K562 (cell line): ENCODE measurements at regions not wholly inside any gene's neighbourhood (a gene's known extent, or its start where the extent isn't known, plus 50 kb on each side); places are given as distances from the start of the nearest gene placed in this dataset.
A peak's percentile ranks its signal among the peaks of the same experiment; 100 is the strongest.
"Not testable (repeated sequence)": the region's sequence is repeated elsewhere in the genome, so short reads cannot be mapped to it uniquely, and the experiment has no call there.

Experiments used
- ATAC-seq: fragments of 200-7000 bp; cut with Tn5 transposase; 3 replicates; pipeline ENCODE4 v1.9.1; 2020; ENCODE audit warnings: moderate library complexity
- BruUV-seq: library from RNA; stranded (reverse); fragments of 400-500 nt; replicated peaks from 2 replicates; lab custom pipeline; 2021; lab: Mats Ljungman, UMichigan
- CTCF ChIA-PET: fragments of 300-600 bp; formaldehyde crosslinking; extraction: SDS; loops from one replicate; lab custom pipeline; 2021; ENCODE audit warnings: low intra/inter-chr PET ratio; lab: Yijun Ruan, JAX
- POLR2A ChIA-PET: fragments of 300-600, 350-650 bp; sonication (Branson Sonifier 250); formaldehyde crosslinking; extraction: SDS; loops from one replicate; lab custom pipeline; 2021; ENCODE audit warnings: antibody characterized with exemption, inconsistent platforms; lab: Yijun Ruan, JAX
- DNase-seq, 4 experiments: peaks; one replicate each; pipeline versions ENCODE4 v3.0.0 to v3.0.0-alpha.2; 2011 to 2018; ENCODE audit warnings: low spot score in 3 of 4, mixed read lengths in 3 of 4; ENCODE audit errors: extremely low read depth in 1 of 4
- FAIRE-seq: peaks from 2 replicates; lab custom pipeline; 2011; peaks lifted over from hg19 to GRCh38; lab: Jason Lieb, UNC
- H2AFZ ChIP-seq: 2 replicates; pipeline ENCODE4 v1.6.0; 2011; ENCODE audit warnings: low read depth, low read length, control low read depth, inconsistent platforms
- H3K27ac ChIP-seq: fragments of 200-600 bp; 3 replicates; pipeline ENCODE4 v1.8.0; 2011; ENCODE audit warnings: low read depth, mild to moderate bottlenecking, control low read depth, inconsistent platforms, low read length, moderate library complexity, mixed read lengths; ENCODE audit errors: extremely low read depth
- H3K27me3 ChIP-seq, 2 experiments: fragments of 300-600 bp in 1 of 2; 2 replicates in 1 of 2; 3 replicates in 1 of 2; pipeline versions ENCODE4 v1.6.0 to v1.8.0; 2011; ENCODE audit warnings: inconsistent platforms in 2 of 2, low read length in 2 of 2, mild to moderate bottlenecking in 1 of 2, mixed read lengths in 1 of 2, moderate library complexity in 1 of 2; ENCODE audit not compliant: control insufficient read depth in 2 of 2, insufficient read depth in 2 of 2
- H3K36me3 ChIP-seq: fragments of 300-600 bp; 3 replicates; pipeline ENCODE4 v1.8.0; 2011; ENCODE audit warnings: mild to moderate bottlenecking, low read length, inconsistent platforms; ENCODE audit not compliant: control insufficient read depth, insufficient read depth
- H3K4me1 ChIP-seq, 2 experiments: fragments of 200-600 bp in 1 of 2; replicated peaks in 1 of 2; 2 replicates in 1 of 2; 3 replicates in 1 of 2; pipeline versions ENCODE4 v1.5.1 to v1.8.0; 2011; ENCODE audit warnings: inconsistent platforms in 2 of 2, low read length in 2 of 2, mild to moderate bottlenecking in 1 of 2, mixed read lengths in 1 of 2, moderate library complexity in 1 of 2; ENCODE audit not compliant: control insufficient read depth in 2 of 2, insufficient read depth in 2 of 2
- H3K4me2 ChIP-seq: 2 replicates; pipeline ENCODE4 v1.6.1; 2011; ENCODE audit warnings: low read length, control low read depth, inconsistent platforms, mixed read lengths; ENCODE audit not compliant: insufficient read depth
- H3K4me3 ChIP-seq: fragments of 200-600 bp; sonication (generic), shearing (Covaris generic); 2 replicates; pipeline ENCODE4 v1.5.1; 2016; ENCODE audit warnings: control low read depth, inconsistent platforms
- H3K79me2 ChIP-seq: fragments of 200-600 bp; 3 replicates; pipeline ENCODE4 v1.8.0; 2011; ENCODE audit warnings: low read length, inconsistent platforms; ENCODE audit not compliant: control insufficient read depth, insufficient read depth
- H3K9ac ChIP-seq, 2 experiments: 2 replicates each; pipeline versions ENCODE4 v1.6.0 to v1.6.1; 2011; ENCODE audit warnings: low read depth in 2 of 2, low read length in 2 of 2, control low read depth in 1 of 2, inconsistent platforms in 1 of 2, mild to moderate bottlenecking in 1 of 2, mixed read lengths in 1 of 2; ENCODE audit not compliant: insufficient read depth in 1 of 2
- H3K9me1 ChIP-seq: one replicate; pipeline ENCODE4 v1.6.0; 2011; ENCODE audit warnings: inconsistent platforms, mild to moderate bottlenecking, low read length, moderate library complexity; ENCODE audit not compliant: control insufficient read depth, insufficient read depth
- H3K9me3 ChIP-seq: replicated peaks from 2 replicates; pipeline ENCODE4 v1.5.1; 2011; ENCODE audit warnings: low read depth, low read length, inconsistent platforms; ENCODE audit not compliant: control insufficient read depth, insufficient read depth
- H4K20me1 ChIP-seq: replicated peaks from 2 replicates; pipeline ENCODE4 v1.6.1; 2011; ENCODE audit warnings: low read length, inconsistent platforms, mixed read lengths; ENCODE audit not compliant: control insufficient read depth, insufficient read depth
- DIDO1 ChIP-seq: fragments of 450-650 bp; IDR thresholded peaks from 2 replicates; pipeline ENCODE4 v1.6.1; 2016; ENCODE audit warnings: low read depth, missing biosample characterization, missing genetic modification characterization
- FOXM1 ChIP-seq, 2 experiments: fragments of 450-650 bp in 1 of 2; sonication (generic) in 1 of 2; formaldehyde crosslinking in 1 of 2; IDR thresholded peaks; 2 replicates each; pipeline versions ENCODE4 v1.6.1 to v1.9.0; 2017 to 2022; ENCODE audit warnings: low read depth in 2 of 2, mild to moderate bottlenecking in 2 of 2, missing genetic modification reagents in 1 of 2, moderate library complexity in 1 of 2
- ZNF174 ChIP-seq: fragments of 250-450 bp; sonication (Bioruptor Pico); IDR thresholded peaks from 2 replicates; pipeline ENCODE4 v1.4.0; 2020; ENCODE audit warnings: mild to moderate bottlenecking
- ZNF263 ChIP-seq: sonication (generic); formaldehyde crosslinking; IDR thresholded peaks from 2 replicates; pipeline ENCODE4 v1.8.0; 2022; ENCODE audit warnings: mild to moderate bottlenecking, missing genetic modification reagents, borderline replicate concordance
- ZNF354B ChIP-seq: fragments of 250-450 bp; sonication (Bioruptor Pico); IDR thresholded peaks from 2 replicates; pipeline ENCODE4 v1.4.0; 2020
- ZNF507 ChIP-seq: conservative IDR thresholded peaks from 2 replicates; pipeline ENCODE4 v1.6.1; 2017; ENCODE audit warnings: missing genetic modification characterization, missing compliant biosample characterization
- WGBS: fragments of 100-300 bp; shearing (Covaris generic); methylation state at CpG from one replicate; pipeline ENCODE4 v1.1.6; 2016; ENCODE audit warnings: low coverage, mixed read lengths; ENCODE audit not compliant: insufficient coverage; ENCODE audit errors: missing lambda C conversion rate; 5-methylcytosine and 5-hydroxymethylcytosine counted together
- in situ Hi-C: fragments of 300-500 bp; cut with MboI; formaldehyde crosslinking; loops from 4 replicates; pipeline ENCODE4 v1.15.0; 2018; ENCODE audit warnings: inconsistent platforms, mixed read lengths
- intact Hi-C: fragments of 100-400 bp; cut with micrococcal nuclease; formaldehyde crosslinking; loops from 2 replicates; pipeline ENCODE4 v1.14.2; 2022

DNA sequence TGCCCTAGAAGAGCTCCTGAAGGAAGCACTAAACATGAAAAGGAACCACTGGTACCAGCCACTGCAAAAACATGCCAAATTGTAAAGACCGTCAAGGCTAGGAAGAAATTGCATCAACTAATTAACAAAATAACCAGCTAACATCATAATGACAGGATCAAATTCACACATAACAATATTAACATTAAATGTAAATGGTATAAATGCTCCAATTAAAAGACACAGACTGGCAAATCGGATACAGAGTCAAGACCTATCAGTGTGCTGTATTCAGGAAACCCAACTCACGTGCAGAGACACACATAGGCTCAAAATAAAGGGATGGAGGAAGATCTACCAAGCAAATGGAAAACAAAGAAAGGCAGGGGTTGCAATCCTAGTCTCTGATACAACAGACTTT, 137.0 kb upstream of the BCL9 start:
- in situ Hi-C loops, DNase-seq, FAIRE-seq, CTCF ChIA-PET, H3K27me3 ChIP-seq, H3K79me2 ChIP-seq, BruUV-seq, H3K4me2 ChIP-seq, H3K36me3 ChIP-seq, H2AFZ ChIP-seq, POLR2A ChIA-PET, H4K20me1 ChIP-seq, H3K9ac ChIP-seq, H3K27ac ChIP-seq, H3K9me1 ChIP-seq, H3K4me1 ChIP-seq, intact Hi-C loops, H3K9me3 ChIP-seq, ATAC-seq, H3K4me3 ChIP-seq: not testable (repeated sequence)
- WGBS, result 0% methylated on average over 3 of the region's 3 CpGs
- TF ChIP-seq ZNF507 (tag), result peak; percentile 95
- peak; percentile 75 for TF ChIP-seq ZNF354B (CRISPR knock-in tag)

DNA sequence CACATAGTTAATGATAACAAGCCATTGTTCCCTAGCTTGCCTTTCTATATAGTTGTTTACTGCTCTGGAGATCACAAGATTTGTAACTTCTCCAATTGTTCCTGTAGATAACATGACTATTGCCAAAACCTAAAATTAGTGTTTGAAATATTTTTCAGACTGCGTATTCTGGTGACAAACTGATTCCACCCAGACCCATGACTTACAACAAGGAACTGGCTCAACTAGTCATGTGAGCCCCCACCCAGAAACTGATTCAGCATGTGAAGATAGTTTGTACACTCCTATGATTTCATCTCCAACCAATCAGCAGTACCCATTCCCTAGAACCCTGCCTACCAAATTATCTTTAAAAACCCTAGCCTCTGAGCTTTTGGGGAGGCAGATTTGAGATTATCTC, 131.4 kb upstream of the BCL9 start:
- in situ Hi-C loops, result no loop called here
- TF ChIP-seq DIDO1 (tag) (no peak), FOXM1 (IDR thresholded peaks at IDR 0.05; ENCODE audit: low read depth) (0 out of 2 replicates have a peak, but pooled peaks have one; percentile 13), FOXM1 (CRISPR knock-in tag; IDR thresholded peaks at IDR 0.05; ENCODE audit: low read depth) (no peak), ZNF174 (CRISPR knock-in tag) (no peak), ZNF263 (CRISPR knock-in tag) (no peak)
- TF ChIP-seq, all 486 proteins: peak for 1
- H3K27ac ChIP-seq, result no peak overlapping the region
- no peaks in the 10 kb centered on the region for H3K27me3 ChIP-seq
- H3K9me3 ChIP-seq, result no peaks in the 10 kb centered on the region
- H3K4me3 ChIP-seq, result no peak overlapping the region
- no peaks in the 10 kb centered on the region for H3K4me1 ChIP-seq
- ChIA-PET CTCF (no interaction called here), POLR2A (no interaction called here)
- ATAC-seq (no peak), DNase-seq (no peak), FAIRE-seq (no peak)
- no peaks in the 10 kb centered on the region for H3K9me1 ChIP-seq
- H3K36me3 ChIP-seq, result no peaks in the 10 kb centered on the region
- no peaks in the 10 kb centered on the region for H3K79me2 ChIP-seq
- H3K4me2 ChIP-seq, result no peak overlapping the region
- no peak overlapping the region for H3K9ac ChIP-seq
- 0% methylated on average over 1 of the region's 1 CpG for WGBS
- no peaks in the 10 kb centered on the region for H4K20me1 ChIP-seq
- no TSS peak for BruUV-seq
- no peak overlapping the region for H2AFZ ChIP-seq
- intact Hi-C loops, result no loop called here
